Activated gamma-delta T cell treated with Interleukin-2 at 50 U/mL for 16 hours (primary cell): ENCODE measurements at regions not wholly inside any gene's neighbourhood (a gene's known extent, or its start where the extent isn't known, plus 50 kb on each side); places are given as distances from the start of the nearest gene placed in this dataset.

Source experiments
- DNase-seq: peaks from one replicate; pipeline ENCODE4 v3.0.0-alpha.2; 2020

DNA sequence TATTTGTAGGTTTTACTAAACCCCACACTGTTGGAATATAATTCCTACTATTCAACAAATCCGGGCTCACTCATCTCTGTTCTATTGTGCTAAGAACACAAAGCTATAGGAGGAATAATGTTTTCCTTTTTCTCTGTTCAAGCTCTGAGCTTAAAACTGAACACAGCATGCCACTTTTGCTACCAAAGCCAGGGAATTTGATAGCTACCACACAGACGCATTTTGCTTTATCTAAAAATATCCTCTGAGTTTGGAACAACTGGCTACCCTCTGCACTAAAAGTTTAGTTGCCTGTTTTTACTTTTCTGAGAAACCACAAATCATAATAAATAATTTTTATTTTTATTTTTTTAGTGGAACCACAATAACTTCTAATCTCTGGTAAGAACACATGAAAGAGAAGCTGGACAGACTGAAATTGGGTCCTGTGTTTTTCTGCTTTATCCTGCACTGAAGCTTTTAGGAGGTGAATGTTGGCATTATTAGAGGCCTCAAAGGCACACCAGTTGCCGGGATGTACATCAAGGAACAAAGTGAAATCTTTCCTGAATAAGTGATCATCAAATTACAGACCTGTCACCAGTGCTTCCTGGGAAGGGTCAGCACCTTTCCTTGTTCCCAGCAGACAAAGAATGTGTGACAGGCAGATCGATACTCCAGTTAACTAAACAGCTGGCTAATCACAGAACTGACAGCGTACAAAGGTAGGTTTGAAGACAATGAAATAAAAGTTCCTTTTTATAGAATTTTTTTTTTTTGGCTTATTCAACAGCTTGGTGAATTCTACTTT lies 523.2 kb upstream of the TENM4 start:
- DNase-seq = no peak

DNA sequence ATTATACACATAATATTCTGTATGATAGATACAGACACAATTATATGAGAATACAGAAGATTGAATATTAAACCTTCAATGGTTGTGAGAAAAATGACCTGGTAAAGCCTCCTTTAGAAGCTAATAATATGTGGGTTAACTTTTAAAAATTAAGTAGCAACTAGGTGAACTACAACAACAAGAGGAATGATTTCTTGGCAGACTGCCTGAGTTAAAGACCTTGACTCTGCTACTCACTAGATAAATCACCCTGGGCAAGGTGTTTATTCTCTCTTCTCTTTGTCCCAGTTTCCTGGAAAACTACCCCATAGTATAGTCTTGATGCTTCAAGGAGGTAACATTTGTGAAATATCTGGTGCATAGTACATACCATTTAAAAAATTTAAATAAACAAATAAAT lies 519.6 kb upstream of the TENM4 start:
- no peak for DNase-seq

DNA sequence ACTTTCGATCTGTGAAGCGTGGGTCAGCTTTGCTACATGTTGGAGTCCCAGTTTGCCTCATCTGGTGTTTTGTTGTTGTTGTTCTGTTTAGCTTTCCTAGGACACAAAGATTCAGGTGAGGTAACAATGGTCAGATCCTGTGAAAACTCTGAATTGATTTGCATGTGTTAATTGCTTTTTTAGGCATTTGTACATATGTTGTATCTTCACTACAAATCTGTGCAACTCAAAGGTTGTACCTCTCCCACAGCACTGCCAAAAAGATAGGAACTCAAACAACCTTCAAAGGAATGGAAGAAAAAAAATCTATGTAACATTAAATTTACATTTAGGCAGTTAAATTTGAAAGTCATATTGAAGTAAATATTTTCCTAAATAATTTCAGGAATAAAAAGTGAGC lies 518.5 kb upstream of the TENM4 start:
- no peak for DNase-seq

DNA sequence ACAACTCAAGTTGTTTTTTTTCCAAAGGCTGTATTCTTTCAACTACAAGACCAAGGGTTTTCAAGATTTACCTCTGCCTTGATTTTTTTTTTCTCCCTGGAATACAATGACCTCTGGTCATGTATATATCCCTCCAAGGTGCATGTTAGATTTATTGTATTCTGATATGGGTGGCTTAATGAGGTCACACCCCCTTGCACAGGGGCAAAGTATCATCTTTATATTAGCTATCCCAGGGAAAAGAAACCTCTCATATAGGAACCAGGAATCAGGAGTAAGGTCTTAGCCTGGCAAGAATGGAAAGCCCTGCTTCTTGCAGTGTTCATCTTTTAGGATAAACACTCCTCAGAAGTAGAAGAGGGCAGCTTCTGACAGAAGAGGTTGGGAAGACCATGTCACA lies 516.9 kb upstream of the TENM4 start:
- no peak for DNase-seq

DNA sequence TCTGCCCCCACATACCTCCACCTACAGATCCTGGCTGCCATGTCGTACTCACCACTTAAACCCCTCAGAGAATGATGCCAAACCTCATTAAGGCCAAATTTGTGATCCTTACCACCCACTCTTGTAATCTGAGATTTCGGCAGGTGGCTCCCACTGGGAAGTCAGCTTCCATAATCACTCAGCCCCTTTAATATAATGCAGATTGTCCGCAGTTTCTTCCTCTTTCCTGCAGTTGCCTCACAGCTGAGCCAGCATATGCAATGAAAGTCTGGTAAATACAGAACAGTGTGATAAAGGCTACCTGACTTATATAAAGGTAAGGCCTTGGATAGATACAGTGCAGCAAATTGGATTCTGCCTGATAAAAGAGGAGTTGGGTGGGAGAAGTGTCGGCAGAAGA lies 515.2 kb upstream of the TENM4 start:
- DNase-seq = no peak

DNA sequence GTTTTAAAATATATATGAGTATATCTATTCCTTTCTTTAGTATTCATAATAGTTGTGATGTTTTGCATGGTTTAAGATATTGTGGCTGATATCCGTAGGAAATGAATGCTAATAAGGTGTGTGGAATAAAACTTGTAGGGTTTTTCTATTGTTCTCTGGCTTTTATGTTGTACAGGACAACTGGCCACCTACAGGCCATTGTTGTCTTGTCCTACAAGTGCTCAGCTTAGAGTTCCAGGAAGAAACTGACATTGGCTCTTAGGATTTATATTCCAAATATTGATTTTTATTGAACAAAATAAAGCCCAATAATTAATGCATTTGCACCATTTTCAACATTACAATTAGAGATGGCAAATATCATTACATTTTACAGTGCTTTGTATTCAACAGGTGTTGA lies 512.8 kb upstream of the TENM4 start:
- no peak for DNase-seq

DNA sequence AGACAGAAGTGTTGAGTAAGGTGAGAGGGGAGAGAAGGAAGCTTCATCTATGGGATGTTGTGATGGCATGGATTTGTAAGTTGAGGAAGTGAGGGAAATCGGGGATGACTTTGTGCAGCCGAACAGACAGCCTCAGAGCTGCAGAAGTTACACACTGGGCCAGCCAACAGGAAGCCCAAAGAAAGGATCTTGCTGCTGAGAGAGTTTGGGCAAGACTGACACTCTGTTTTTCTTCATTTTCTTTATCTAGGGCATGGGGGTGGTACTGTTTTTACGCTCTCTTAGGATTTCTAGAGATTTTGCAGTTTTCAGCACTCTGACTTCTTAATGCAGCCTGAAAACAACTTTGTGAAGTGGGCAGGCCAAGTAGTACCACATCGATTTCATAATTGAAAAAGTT lies 509.9 kb upstream of the TENM4 start:
- DNase-seq = no peak

DNA sequence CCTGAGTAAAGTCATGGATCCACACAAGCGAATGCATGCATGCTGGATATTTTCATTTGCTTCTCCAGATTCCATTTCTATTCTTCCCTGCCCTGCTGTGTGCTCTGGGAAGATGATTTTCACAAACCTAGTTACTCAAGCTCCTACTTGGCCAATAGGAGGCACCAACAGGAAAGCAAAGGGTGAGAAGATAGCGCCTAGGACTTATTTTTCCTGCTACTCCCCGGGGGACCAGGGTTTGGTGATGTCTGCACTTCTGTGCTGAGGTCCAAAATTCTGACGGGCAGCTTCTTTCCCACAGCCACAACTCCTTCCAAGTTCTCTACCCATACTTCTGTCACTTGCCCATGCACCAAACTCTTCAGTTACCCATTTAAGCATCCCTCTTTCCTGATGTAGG lies 509.3 kb upstream of the TENM4 start:
- no peak for DNase-seq

DNA sequence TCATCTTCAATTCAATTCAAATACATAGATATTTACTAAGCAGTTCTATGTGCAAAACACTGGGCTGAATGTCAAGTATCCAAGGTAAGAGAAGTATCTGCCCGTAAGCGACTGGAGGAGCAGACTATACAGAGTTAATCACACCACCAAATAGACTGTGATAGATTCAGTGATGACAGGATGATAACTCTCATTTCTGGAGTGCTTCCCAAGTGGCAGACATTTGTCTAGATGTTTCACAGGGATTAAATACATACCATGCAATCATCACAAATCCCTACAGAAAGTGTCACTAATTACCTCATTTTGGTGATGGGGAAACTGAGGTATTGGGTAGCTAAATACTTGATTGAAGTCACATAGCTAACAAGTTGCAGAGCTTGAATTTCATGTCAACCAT lies 508.7 kb upstream of the TENM4 start:
- no peak for DNase-seq

DNA sequence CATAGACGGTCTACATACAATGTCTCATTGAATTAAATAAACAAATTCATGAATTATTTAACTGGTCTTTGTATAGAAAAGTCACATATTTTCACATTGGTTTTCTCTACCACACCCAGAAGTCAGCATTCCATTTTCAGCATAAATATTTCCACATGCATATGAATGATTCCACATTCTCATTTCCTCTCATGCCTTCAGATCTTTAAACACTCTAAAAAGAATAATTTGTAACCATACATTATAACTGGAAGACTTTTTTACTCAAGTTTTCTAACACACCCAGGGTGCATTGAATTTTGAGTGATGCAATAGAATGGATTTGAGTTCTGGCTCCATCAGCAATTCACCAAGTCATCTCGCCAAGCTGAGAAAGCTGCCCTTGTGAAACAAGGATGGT lies 501.8 kb upstream of the TENM4 start:
- DNase-seq = no peak

DNA sequence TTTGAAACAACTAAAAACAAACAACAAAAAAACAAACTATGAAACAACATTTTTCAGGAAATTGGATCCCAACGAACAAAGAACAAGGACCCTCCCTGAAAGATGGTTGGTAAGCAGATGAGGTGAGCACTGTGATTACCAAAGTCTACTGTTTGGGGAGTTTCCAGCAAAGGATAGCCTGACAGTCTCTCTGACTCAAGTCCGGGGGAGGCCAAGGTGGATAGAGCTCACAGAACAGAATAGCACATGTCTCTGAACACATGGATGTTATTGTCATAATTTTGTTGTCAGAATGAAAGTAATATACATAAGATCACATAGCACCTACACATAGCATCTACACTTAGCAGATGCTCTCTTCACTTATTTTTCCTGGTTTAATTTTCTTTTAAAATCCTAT lies 501.3 kb upstream of the TENM4 start:
- DNase-seq = no peak

DNA sequence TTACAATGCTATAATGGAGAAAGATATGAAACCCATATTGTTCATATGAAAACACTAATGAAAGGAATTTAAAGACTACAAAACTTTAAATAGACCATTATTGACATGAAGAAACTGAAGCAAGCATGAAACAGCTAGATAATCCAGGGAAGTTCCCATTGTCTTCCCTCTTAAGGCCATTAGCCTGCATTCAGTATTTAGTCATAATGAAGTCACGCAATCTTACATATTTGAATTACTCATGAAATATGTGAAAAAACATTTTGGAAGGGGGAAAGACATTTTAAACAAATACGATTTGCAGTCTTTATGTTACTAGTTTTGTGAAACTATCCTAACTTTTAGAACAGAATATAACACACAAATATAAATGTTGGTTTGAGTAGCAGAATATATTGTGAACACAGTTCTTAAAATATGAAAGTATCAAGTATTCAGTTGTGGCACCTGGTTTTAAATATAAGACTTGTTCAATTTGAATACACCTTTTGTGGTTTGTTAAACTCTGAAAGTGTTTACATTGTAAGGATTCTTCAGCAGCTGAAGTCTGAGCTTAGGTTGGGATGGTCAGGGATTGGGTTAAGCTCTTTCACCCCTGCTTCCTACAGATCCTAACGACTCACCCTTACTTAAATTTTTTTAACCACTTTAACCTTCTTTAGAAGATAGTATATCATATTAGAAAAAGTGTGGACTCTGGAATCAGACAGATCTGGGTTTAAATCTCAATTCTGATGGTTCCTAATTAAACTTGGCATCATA lies 500.3 kb upstream of the TENM4 start:
- DNase-seq = no peak

DNA sequence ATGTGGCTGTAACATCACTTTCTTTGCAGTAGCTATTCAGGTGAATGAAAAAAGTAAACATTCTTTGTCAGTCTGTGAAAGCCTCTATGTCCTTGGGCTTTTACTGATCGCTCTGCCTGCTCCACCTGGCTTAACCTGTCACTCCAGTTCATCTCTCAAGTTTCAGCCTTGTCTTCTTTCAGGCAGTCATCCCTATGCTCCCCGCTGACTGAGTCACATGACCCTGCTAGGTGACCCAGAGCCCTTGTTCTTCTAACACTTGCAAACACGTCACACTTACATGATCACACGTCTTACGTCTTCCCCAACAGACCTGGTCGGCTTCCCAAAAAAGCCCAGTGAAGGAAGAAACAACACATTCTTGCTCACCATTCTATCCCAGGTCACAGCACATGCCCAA lies 499.3 kb upstream of the TENM4 start:
- no peak for DNase-seq

DNA sequence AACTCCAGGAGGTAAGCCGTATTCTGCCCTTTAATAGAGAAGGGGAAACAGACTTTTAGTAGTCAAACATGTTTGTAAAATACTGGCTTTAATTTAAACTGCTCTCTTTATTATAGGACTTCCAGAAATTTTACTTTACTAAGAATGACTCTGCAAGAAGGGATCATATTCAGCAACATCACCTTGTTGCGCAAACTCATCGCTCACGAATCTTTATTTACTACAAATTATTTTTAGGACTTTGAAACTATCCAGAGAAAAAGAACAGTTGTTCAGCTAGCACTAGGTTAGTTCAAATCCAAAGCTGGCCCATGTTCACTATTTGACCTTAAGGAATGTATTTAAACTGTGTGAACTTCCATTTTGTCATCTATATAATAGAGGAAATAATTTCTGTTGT lies 498.3 kb upstream of the TENM4 start:
- DNase-seq = no peak

DNA sequence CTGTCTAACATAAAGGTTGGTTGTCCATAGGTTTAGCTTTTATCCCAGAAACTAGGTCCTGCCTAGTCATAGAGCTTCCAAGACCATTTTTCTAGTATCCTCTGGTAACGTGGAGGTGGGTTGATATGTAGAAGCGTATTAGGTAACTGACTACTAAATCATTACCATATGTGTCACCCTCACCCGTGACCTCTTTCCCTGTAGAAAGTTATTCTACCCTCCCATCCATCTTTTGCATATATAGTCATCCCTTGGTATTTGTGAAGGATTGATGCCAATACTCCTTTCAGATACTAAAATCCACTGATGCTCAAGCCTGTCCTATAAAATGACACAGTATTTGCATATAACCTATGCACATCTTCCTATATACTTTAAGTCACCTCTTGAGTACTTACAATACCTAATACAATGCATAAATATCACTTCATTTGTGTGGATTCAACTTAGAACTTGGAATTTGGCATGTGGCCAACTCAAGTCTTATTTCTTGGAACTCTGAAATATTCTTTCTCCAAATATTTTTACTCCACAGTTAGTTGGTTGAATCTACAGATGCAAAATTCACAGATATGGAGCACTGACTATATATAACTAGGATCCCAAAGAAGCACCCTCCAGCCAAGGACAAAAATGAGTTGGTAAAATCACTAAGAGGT lies 497.0 kb upstream of the TENM4 start:
- DNase-seq = no peak

DNA sequence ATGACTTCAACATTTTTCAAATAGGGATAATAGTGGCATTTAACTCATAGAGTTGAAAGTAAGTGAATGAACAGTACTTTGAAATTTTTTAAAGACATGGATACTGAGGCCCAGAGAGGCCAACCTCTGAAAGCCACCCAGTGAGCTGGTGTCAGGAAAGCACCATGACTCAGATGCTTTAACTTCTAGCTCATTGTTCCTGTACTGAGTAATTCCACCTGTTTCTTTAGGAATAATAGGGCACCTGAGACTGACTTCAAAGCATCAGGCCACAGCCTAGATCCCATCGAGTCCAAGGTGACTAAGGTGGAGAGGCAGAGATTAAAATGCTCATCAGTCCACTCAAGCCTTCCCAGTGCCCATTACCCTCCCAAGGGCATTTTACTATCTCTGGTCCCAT lies 491.8 kb upstream of the TENM4 start:
- no peak for DNase-seq

DNA sequence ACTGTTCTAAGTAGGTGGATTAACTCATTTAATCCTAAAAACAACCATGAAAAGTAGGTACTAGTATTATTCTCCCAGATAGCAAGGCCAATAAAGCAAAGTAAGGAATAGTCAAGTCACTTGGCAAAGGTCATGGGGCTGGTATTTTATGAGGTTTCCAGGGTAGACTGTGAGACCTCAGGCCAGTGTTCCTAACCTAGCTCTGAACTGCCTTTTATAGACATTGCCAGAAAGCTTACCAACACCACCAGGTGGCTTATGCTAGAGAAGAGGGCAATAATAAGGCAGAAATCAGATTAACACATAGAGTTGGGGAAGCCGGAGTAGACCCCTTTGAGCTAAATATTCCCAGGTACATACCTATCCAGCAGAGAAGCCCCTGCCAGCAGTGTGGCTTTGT lies 490.9 kb upstream of the TENM4 start:
- DNase-seq = no peak

DNA sequence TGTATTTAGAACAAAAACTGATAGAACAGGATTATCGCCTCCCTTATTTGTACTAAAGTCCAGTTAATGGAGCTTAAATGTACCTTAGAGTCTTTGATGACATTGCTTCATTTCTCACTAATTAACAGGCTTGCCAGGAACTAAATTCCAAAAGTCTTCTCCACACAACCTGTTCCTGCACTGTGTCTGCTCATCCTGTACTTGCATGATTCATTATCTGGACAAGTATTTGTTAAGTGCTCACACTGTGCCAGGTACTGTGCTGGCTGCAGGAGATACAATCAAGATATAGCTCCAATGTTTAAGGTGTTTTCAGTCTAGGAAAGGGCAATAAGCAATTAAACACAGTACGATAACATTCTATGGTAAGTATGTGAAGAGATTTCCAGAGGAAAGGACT lies 485.9 kb upstream of the TENM4 start:
- no peak for DNase-seq

DNA sequence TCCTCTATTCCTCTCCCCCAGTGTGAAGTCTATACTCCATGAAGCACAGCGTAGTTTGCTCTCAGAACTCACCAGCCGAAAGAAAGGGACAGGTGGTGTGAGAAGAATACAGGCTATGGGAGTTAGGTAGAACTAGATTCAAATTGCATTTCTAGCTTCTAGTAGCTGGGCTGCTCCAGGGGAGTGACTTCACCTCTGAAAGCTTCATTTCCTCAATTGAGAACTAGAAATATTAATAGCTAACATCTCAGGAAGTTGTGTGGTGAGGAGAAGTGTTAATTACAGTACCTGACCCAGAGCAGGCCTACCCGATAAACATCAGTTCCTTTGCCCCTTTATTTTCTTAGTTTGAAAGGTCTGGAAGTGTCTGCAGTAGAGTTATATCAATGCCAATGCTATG lies 484.7 kb upstream of the TENM4 start:
- DNase-seq = no peak

DNA sequence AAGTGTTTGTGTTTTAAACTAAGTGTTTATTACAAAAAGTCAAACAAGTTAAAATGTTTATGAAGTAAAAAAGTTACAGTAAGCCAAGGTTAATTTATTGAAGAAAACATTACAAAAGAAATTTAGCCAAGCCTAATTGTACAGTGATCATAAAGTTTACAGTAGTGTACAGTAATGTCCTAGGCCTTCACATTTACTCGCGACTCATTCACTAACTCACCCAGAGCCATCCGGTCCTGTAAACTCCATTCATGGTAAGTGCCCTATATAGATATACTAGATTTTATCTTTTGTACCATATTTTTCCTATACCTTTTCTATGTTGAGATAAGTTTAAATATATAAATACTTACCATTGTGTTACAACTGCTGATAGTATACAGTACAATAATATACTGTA lies 481.8 kb upstream of the TENM4 start:
- DNase-seq = no peak

DNA sequence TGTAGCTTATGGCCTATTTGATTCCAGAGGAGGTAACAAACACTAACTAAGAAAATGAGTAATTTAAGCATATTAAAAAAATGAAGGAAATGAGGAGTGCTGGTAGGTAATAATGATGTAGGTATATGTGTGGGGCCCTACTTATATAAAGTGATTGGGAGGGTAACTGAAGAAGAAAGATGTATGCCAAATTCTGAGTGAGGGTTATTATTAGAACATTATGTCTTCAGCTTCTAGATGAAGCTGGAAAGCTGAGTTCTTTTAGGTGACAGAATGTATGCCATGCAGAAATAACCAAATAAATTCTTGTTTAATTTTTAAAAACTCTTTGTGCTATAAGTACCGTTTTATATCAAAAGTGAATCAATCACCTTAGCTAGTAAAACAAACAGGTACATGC lies 479.6 kb upstream of the TENM4 start:
- no peak for DNase-seq

DNA sequence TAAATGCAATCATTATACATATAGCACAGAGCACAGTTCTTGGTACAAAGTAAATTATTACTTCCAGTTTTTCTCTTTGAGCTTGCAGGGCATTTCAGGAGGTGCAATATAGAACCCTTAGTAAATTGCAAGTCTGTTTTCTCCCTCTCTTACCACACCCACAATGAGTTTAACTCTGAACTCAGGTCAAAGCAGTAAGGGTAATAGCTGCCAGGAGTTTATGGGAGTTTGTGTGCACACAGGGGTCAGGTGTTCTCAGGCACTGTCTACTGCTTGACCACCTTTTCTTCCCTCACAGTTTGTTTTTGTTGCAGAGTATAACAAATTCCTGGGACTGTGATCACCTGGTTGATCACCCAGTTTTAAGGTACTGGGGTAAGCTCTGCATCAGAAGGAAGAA lies 478.5 kb upstream of the TENM4 start:
- DNase-seq = no peak

DNA sequence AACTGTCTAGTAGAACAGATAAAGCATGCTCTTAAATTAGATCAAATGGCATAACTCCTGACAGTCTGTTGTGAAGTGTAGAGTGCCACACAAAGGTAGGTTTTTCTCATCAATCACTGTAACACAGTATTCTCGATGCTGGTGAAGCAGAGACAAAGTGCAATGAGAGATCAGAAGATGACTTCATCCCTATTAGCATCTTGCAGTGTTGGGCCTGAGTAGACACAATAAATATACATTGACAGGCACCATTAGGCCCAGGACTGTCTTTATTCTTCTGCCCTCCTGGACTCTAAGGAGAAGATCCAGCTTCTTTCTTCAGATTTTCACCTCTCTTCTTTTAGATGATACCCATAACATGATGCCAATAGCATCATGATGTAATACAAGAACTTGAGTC lies 478.0 kb upstream of the TENM4 start:
- DNase-seq = no peak

DNA sequence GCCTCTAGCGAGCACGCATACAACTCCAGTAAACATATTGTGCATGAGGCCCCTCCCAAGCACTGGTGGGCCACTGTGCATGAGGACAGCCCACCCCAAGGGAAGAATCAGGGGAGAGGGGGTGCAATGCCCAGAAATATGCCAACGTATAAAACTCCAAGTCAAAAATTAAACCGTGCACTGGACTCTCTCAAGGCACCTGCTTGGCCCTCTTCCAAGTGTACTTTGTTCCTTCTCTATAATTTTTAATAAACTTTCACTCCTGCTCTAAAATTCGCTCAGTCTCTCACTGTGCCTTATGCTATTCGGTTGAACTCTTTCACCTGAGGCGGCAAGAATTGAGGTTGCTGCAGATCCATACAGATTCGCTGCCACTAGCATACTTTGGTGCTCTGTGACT lies 465.3 kb upstream of the TENM4 start:
- no peak for DNase-seq
